ENCODE measurements at regions not wholly inside any gene's neighbourhood (a gene's known extent, or its start where the extent isn't known, plus 50 kb on each side); places are given as distances from the start of the nearest gene placed in this dataset.

GRCh38 chr7:68816491-68816890 lies 781.8 kb upstream of the AUTS2 start:
- TF ChIP-seq CTCF (IDR thresholded peaks at IDR 0.05) (no peak), POLR2A (IDR thresholded peaks at IDR 0.05) (no peak), POLR2AphosphoS5 (IDR thresholded peaks at IDR 0.05) (no peak), EP300 (IDR thresholded peaks at IDR 0.05) (no peak)
- ATAC-seq (ENCODE audit: low FRiP score in 2 of 2) = no peak
- Histone ChIP-seq H3K9me3 (no peaks in the 10 kb centered on the region), H3K4me3 (no peak overlapping the region), H3K27me3 (no peaks in the 10 kb centered on the region), H3K36me3 (no peaks in the 10 kb centered on the region), H3K27ac (no peak overlapping the region), H3K4me1 (no peaks in the 10 kb centered on the region)
- DNase-seq = no peak
- WGBS, 2 donors = 70 to 80% methylated on average over 2 of the region's 2 CpGs

DNA sequence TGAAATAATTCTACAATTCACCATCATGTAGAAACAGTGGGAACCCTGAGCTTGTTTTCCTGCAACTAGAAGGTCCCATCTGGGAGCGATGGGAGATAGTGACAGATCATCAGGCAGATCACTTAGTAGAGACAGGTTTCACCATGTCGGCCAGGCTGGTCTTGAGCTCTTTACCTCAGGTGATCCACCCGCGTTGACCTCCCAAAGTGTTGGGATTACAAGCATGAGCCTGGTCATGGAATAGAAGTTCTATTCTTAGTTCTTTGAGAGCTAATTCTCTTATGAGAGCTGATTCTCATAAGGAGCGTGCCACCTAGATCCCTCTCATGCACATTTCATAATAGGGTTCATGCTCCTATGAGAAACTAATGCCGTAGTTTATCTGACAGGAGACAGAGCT lies 778.0 kb upstream of the AUTS2 start:
- no peaks in the 10 kb centered on the region for H3K36me3 ChIP-seq
- DNase-seq (no peak), ATAC-seq (ENCODE audit: low FRiP score in 2 of 2) (no peak)
- peaks cover 0 to 11% (median 0%) of the 10 kb centered on the region in 4 donors for H3K9me3 ChIP-seq
- TF ChIP-seq CTCF (IDR thresholded peaks at IDR 0.05) (no peak), POLR2AphosphoS5 (IDR thresholded peaks at IDR 0.05) (no peak), EP300 (IDR thresholded peaks at IDR 0.05) (no peak), POLR2A (IDR thresholded peaks at IDR 0.05) (no peak)
- no peaks in the 10 kb centered on the region for H3K27me3 ChIP-seq
- H3K4me3 ChIP-seq = no peak overlapping the region
- no peaks in the 10 kb centered on the region for H3K4me1 ChIP-seq
- 86 to 92% methylated on average over 6 of the region's 6 CpGs for WGBS, 2 donors
- no peak overlapping the region for H3K27ac ChIP-seq

- Histone ChIP-seq H3K27me3 (no peaks in the 10 kb centered on the region), H3K4me3 (no peak overlapping the region), H3K27ac (no peak overlapping the region), H3K9me3 (peaks cover 0 to 11% (median 0%) of the 10 kb centered on the region in 4 donors), H3K36me3 (no peaks in the 10 kb centered on the region), H3K4me1 (no peaks in the 10 kb centered on the region)
- TF ChIP-seq CTCF (IDR thresholded peaks at IDR 0.05) (no peak), POLR2AphosphoS5 (IDR thresholded peaks at IDR 0.05) (no peak), EP300 (IDR thresholded peaks at IDR 0.05) (no peak), POLR2A (IDR thresholded peaks at IDR 0.05) (no peak)
- no peak for ATAC-seq (ENCODE audit: low FRiP score in 2 of 2)
- no peak for DNase-seq
- 22 to 50% methylated on average over 5 of the region's 5 CpGs for WGBS, 2 donors
Observed at GRCh38 chr7:68821846-68822245, 776.4 kb upstream of the AUTS2 start.

DNA sequence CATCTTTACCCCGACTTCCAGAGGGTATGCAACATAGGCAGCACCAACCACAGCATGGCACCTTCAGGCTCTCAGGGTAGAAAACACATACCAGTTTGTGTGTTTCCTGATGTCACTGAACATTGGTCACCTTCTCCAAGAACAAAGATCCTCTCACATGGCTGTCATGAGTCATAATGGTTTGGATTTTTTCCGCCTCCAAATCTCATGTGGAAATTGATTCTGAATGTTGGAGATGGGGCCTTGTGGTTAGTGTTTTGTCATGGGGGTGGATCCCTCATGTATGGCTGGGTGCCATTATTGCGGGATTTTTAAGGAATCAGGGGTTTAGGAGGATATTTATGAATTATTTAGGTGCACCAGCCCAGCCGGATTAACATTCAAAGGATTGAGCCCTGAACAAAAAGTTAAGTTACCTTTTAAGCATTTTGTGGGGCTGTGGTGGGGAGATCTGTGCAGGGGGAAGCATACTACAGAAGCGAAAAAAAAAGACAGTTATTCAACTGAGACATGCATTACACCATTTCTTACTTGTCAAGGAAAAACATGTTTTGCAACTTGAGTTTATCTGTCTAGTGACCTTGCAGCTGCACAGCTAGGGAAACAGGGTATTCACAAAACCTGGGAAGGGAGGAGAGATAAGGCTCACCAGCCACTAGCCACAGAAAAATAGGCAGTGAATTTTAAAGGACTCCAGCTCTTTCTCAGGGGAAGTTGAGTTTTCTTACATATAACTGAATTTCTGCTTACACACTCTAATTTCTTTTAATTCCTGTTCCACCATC lies 774.1 kb upstream of the AUTS2 start:
- no peak overlapping the region for H3K27ac ChIP-seq
- H3K4me3 ChIP-seq = no peak overlapping the region
- WGBS, 2 donors = 87 to 91% methylated on average over 5 of the region's 5 CpGs
- no peaks in the 10 kb centered on the region for H3K4me1 ChIP-seq
- no peaks in the 10 kb centered on the region for H3K36me3 ChIP-seq
- no peaks in the 10 kb centered on the region for H3K27me3 ChIP-seq
- no peak for DNase-seq
- ATAC-seq (ENCODE audit: low FRiP score in 2 of 2) = no peak
- TF ChIP-seq POLR2A (IDR thresholded peaks at IDR 0.05) (no peak), CTCF (IDR thresholded peaks at IDR 0.05) (no peak), POLR2AphosphoS5 (IDR thresholded peaks at IDR 0.05) (no peak), EP300 (IDR thresholded peaks at IDR 0.05) (no peak)
- H3K9me3 ChIP-seq = peaks cover 0 to 11% (median 0%) of the 10 kb centered on the region in 4 donors

GRCh38 chr7:68828575-68828974 lies 769.7 kb upstream of the AUTS2 start:
- WGBS, 2 donors = 56 to 60% methylated on average over 11 of the region's 11 CpGs
- Histone ChIP-seq H3K4me3 (no peak overlapping the region), H3K9me3 (peaks cover 0 to 9% (median 0%) of the 10 kb centered on the region in 4 donors), H3K27me3 (no peaks in the 10 kb centered on the region), H3K27ac (no peak overlapping the region), H3K36me3 (no peaks in the 10 kb centered on the region), H3K4me1 (no peaks in the 10 kb centered on the region)
- DNase-seq = no peak
- ATAC-seq (ENCODE audit: low FRiP score in 2 of 2) = no peak
- TF ChIP-seq POLR2AphosphoS5 (IDR thresholded peaks at IDR 0.05) (no peak), EP300 (IDR thresholded peaks at IDR 0.05) (no peak), POLR2A (IDR thresholded peaks at IDR 0.05) (no peak), CTCF (IDR thresholded peaks at IDR 0.05) (no peak)
